ENCODE measurements at regions not wholly inside any gene's neighbourhood (a gene's known extent, or its start where the extent isn't known, plus 50 kb on each side); places are given as distances from the start of the nearest gene placed in this dataset.
"Not testable (repeated sequence)": the region's sequence is repeated elsewhere in the genome, so short reads cannot be mapped to it uniquely, and the experiment has no call there.

GRCh38 chr6:103113416-103113815 is 1719.9 kb downstream of the GRIK2 start:
- DNase-seq: no peak

GRCh38 chr6:103107985-103108384 is 1714.5 kb downstream of the GRIK2 start:
- DNase-seq: no peak

GRCh38 chr6:103105686-103106085 is 1712.2 kb downstream of the GRIK2 start:
- no peak for DNase-seq

GRCh38 chr6:103101267-103101666 is 1707.8 kb downstream of the GRIK2 start:
- no peak for DNase-seq

- DNase-seq: not testable (repeated sequence)
These were observed 1698.9 kb downstream of the GRIK2 start for GRCh38 chr6:103092414-103092813.

- no peak for DNase-seq
These were observed 1692.3 kb downstream of the GRIK2 start for GRCh38 chr6:103085801-103086200.

- no peak for DNase-seq
These were observed 1688.5 kb downstream of the GRIK2 start for GRCh38 chr6:103081876-103082630.

GRCh38 chr6:103081126-103081525 is 1687.6 kb downstream of the GRIK2 start:
- no peak for DNase-seq

- DNase-seq: no peak
These were observed 1687.0 kb downstream of the GRIK2 start for GRCh38 chr6:103080497-103080896.

GRCh38 chr6:103079867-103080266 is 1686.4 kb downstream of the GRIK2 start:
- DNase-seq: no peak

GRCh38 chr6:103062136-103062535 is 1668.6 kb downstream of the GRIK2 start:
- no peak for DNase-seq

- DNase-seq: no peak
These were observed 1654.1 kb downstream of the GRIK2 start for GRCh38 chr6:103047567-103047966.

GRCh38 chr6:103042336-103042735 is 1648.8 kb downstream of the GRIK2 start:
- no peak for DNase-seq

- no peak for DNase-seq
These were observed 1643.3 kb downstream of the GRIK2 start for GRCh38 chr6:103036846-103037245.

GRCh38 chr6:103027271-103027931 is 1633.9 kb downstream of the GRIK2 start:
- DNase-seq: no peak

GRCh38 chr6:103018426-103018825 is 1624.9 kb downstream of the GRIK2 start:
- no peak for DNase-seq

- DNase-seq: no peak
These were observed 1624.4 kb downstream of the GRIK2 start for GRCh38 chr6:103017878-103018277.

GRCh38 chr6:103011605-103012004 is 1618.1 kb downstream of the GRIK2 start:
- DNase-seq: no peak

GRCh38 chr6:103002282-103002681 is 1608.8 kb downstream of the GRIK2 start:
- no peak for DNase-seq

- DNase-seq: no peak
These were observed 1608.2 kb downstream of the GRIK2 start for GRCh38 chr6:103001724-103002123.

- no peak for DNase-seq
These were observed 1607.2 kb downstream of the GRIK2 start for GRCh38 chr6:103000688-103001087.

- no peak for DNase-seq
These were observed 1602.0 kb downstream of the GRIK2 start for GRCh38 chr6:102995491-102995890.

GRCh38 chr6:102994866-102995265 is 1601.4 kb downstream of the GRIK2 start:
- DNase-seq: no peak

- no peak for DNase-seq
These were observed 1592.6 kb downstream of the GRIK2 start for GRCh38 chr6:102986086-102986485.

- no peak for DNase-seq
These were observed 1590.8 kb downstream of the GRIK2 start for GRCh38 chr6:102984357-102984756.

All from activated naive CD4-positive, alpha-beta T cell (primary cell).